ENCODE measurements at regions not wholly inside any gene's neighbourhood (a gene's known extent, or its start where the extent isn't known, plus 50 kb on each side); places are given as distances from the start of the nearest gene placed in this dataset.
"Not testable (repeated sequence)": the region's sequence is repeated elsewhere in the genome, so short reads cannot be mapped to it uniquely, and the experiment has no call there.

DNA sequence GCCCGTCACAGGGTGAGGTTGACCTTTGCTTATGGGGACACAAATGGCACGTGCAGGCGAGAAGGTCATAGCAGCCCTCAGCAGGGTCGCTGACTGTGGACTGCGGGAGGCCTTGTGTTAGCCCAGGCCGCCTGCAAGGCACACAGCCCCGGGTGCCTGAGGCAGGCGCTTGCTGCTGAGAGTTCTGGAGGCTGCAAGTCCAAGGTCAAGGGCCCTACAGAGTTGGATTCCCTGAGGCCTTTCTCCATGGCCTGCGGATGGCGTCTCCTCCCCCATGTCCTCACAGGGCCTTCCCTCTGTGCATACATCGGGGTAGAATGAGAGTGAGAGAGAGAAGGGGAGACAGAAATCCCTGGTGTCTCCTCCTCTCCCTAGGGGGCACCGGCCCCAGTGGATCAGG lies 202.3 kb downstream of the BANP start:
- TF ChIP-seq, protein P1, sequence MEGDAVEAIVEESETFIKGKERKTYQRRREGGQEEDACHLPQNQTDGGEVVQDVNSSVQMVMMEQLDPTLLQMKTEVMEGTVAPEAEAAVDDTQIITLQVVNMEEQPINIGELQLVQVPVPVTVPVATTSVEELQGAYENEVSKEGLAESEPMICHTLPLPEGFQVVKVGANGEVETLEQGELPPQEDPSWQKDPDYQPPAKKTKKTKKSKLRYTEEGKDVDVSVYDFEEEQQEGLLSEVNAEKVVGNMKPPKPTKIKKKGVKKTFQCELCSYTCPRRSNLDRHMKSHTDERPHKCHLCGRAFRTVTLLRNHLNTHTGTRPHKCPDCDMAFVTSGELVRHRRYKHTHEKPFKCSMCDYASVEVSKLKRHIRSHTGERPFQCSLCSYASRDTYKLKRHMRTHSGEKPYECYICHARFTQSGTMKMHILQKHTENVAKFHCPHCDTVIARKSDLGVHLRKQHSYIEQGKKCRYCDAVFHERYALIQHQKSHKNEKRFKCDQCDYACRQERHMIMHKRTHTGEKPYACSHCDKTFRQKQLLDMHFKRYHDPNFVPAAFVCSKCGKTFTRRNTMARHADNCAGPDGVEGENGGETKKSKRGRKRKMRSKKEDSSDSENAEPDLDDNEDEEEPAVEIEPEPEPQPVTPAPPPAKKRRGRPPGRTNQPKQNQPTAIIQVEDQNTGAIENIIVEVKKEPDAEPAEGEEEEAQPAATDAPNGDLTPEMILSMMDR (IDR thresholded peaks at IDR 0.05): not testable (repeated sequence)
- TF ChIP-seq EZH2 (IDR thresholded peaks at IDR 0.05; ENCODE audit: borderline replicate concordance, insufficient read depth, low read depth, low read length, poor library complexity, severe bottlenecking): not testable (repeated sequence)
